Dedifferentiated amniotic fluid mesenchymal stem cell (primary cell): ENCODE measurements at regions not wholly inside any gene's neighbourhood (a gene's known extent, or its start where the extent isn't known, plus 50 kb on each side); places are given as distances from the start of the nearest gene placed in this dataset.

ENCODE experiments used
- DNase-seq: peaks from one replicate; pipeline ENCODE4 v3.0.0-alpha.2; 2016; ENCODE audit errors: extremely low spot score

- DNase-seq = no peak
These were observed 1296.5 kb downstream of the MAT2B start for GRCh38 chr5:164801910-164802309.

- DNase-seq = no peak
These were observed 1304.4 kb downstream of the MAT2B start for GRCh38 chr5:164809821-164810220.

- DNase-seq = no peak
These were observed 1313.0 kb downstream of the MAT2B start for GRCh38 chr5:164818445-164818844.

GRCh38 chr5:164824671-164825070 lies 1319.3 kb downstream of the MAT2B start:
- DNase-seq = no peak

GRCh38 chr5:164832516-164832915 lies 1327.1 kb downstream of the MAT2B start:
- DNase-seq = no peak

- DNase-seq = no peak
These were observed 1338.9 kb downstream of the MAT2B start for GRCh38 chr5:164844348-164844747.

- no peak for DNase-seq
These were observed 1355.5 kb downstream of the MAT2B start for GRCh38 chr5:164860896-164861295.

- DNase-seq = no peak
These were observed 1356.2 kb downstream of the MAT2B start for GRCh38 chr5:164861610-164862009.

GRCh38 chr5:164868761-164869160 lies 1363.3 kb downstream of the MAT2B start:
- no peak for DNase-seq

GRCh38 chr5:164869325-164869724 lies 1363.9 kb downstream of the MAT2B start:
- DNase-seq = no peak

GRCh38 chr5:164876793-164877192 lies 1371.4 kb downstream of the MAT2B start:
- DNase-seq = no peak

- DNase-seq = no peak
These were observed 1376.0 kb downstream of the MAT2B start for GRCh38 chr5:164881442-164881841.

- DNase-seq = no peak
These were observed 1379.8 kb downstream of the MAT2B start for GRCh38 chr5:164885179-164885578.

- no peak for DNase-seq
These were observed 1387.7 kb downstream of the MAT2B start for GRCh38 chr5:164893071-164893470.

GRCh38 chr5:164898705-164899104 lies 1393.3 kb downstream of the MAT2B start:
- DNase-seq = no peak

- DNase-seq = no peak
These were observed 1404.3 kb downstream of the MAT2B start for GRCh38 chr5:164909673-164910072.

GRCh38 chr5:164921722-164922121 lies 1416.3 kb downstream of the MAT2B start:
- DNase-seq = no peak

- no peak for DNase-seq
These were observed 1428.6 kb downstream of the MAT2B start for GRCh38 chr5:164934039-164934438.

- DNase-seq = no peak
These were observed 1429.1 kb downstream of the MAT2B start for GRCh38 chr5:164934561-164934960.

GRCh38 chr5:164941132-164941531 lies 1435.7 kb downstream of the MAT2B start:
- no peak for DNase-seq

GRCh38 chr5:164950927-164951326 lies 1445.5 kb downstream of the MAT2B start:
- DNase-seq = no peak

GRCh38 chr5:164951570-164951969 lies 1446.2 kb downstream of the MAT2B start:
- no peak for DNase-seq

- DNase-seq = no peak
These were observed 1453.3 kb downstream of the MAT2B start for GRCh38 chr5:164958688-164959087.

- DNase-seq = no peak
These were observed 1454.3 kb downstream of the MAT2B start for GRCh38 chr5:164959761-164960160.
